ENCODE measurements at regions not wholly inside any gene's neighbourhood (a gene's known extent, or its start where the extent isn't known, plus 50 kb on each side); places are given as distances from the start of the nearest gene placed in this dataset.

DNA sequence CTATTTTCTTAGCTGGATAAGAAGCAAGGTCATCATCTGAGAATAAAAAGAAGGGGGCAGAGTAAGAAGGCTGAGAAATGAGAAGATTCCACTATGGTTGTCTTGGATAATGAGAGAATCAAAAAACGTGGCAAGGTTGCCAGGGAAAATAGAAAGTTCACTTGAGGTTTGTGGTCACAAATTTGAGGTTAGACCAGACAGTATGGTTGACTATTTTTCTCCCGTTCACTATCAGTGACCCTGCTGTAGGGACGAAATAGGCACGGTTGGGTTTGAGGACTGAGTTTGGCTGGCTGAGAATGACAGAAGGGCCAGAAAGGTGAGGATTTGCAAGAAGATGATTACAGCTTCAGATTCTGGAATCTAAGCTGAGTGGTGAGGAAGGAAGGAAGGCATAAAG lies 266.0 kb upstream of the ZNF462 start:
- TF ChIP-seq, protein P1, sequence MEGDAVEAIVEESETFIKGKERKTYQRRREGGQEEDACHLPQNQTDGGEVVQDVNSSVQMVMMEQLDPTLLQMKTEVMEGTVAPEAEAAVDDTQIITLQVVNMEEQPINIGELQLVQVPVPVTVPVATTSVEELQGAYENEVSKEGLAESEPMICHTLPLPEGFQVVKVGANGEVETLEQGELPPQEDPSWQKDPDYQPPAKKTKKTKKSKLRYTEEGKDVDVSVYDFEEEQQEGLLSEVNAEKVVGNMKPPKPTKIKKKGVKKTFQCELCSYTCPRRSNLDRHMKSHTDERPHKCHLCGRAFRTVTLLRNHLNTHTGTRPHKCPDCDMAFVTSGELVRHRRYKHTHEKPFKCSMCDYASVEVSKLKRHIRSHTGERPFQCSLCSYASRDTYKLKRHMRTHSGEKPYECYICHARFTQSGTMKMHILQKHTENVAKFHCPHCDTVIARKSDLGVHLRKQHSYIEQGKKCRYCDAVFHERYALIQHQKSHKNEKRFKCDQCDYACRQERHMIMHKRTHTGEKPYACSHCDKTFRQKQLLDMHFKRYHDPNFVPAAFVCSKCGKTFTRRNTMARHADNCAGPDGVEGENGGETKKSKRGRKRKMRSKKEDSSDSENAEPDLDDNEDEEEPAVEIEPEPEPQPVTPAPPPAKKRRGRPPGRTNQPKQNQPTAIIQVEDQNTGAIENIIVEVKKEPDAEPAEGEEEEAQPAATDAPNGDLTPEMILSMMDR (IDR thresholded peaks at IDR 0.05) = no peak
- TF ChIP-seq POLR2A (IDR thresholded peaks at IDR 0.05) = no peak
